Hematopoietic multipotent progenitor cell (in vitro differentiated cells): ENCODE measurements at regions not wholly inside any gene's neighbourhood (a gene's known extent, or its start where the extent isn't known, plus 50 kb on each side); places are given as distances from the start of the nearest gene placed in this dataset.
"Not testable (repeated sequence)": the region's sequence is repeated elsewhere in the genome, so short reads cannot be mapped to it uniquely, and the experiment has no call there.

Experiments
- DNase-seq, 3 donors: peaks; one replicate each; pipeline ENCODE4 v3.0.0-alpha.2; 2011 to 2015; ENCODE audit warnings: low read depth in 2 of 3, low spot score in 2 of 3

- DNase-seq, result no peak
Observed at GRCh38 chr5:96112703-96113102, 151.1 kb upstream of the ELL2 start.

DNA sequence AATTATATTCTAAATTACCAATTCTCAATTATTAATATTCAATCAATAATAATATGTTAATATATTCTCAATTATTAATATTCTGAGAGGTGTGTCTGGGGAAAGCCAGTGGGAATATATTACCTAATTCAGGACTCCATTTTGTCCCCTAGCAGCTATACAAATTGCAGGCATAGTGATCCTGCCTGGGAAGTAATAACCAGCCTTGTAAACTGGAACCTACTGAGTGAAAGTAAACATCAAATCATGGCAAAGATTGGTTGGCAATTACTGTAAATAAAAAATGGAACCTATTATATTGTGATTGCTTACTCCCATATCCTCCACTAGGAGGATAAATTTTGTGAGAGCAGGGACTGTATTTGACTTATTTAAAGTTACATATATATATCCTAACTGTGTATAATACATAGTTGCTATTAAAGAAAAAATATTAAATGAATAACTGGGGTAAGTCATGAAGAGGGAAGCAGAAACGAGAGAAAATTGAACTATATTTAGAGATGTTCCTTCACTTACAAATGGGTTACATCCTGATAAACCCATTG lies 150.5 kb upstream of the ELL2 start:
- DNase-seq, result no peak

DNA sequence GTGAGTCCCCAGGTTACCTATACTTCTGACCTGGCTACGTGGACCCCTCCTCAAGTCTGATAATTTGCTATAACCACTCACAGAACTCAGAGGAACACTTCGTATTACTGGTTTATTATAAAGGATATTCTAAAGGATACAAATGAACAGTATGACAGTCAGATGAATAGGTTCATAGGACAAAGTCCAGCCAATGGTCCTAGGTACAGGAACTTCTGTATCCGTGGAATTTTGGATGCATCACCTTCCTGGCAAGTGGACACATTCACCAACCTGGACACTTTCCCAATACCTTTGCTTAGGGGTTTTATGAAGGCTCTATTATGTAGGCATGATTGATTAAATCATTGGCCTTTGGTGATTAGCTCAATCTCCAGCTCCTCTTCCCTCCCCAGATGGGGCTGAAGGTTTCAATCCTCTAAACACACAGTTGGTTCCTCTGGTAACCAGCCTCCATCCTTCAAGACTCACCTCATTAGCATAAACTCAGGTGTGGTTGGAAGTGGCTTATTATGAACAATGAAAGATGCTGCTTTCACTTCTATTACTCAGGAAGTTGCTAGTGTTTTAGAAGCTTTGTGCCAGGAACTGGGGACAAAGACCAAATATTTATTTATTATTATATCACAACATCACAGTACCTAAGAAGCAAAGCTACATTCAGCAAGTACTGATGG lies 149.6 kb upstream of the ELL2 start:
- no peak for DNase-seq

DNA sequence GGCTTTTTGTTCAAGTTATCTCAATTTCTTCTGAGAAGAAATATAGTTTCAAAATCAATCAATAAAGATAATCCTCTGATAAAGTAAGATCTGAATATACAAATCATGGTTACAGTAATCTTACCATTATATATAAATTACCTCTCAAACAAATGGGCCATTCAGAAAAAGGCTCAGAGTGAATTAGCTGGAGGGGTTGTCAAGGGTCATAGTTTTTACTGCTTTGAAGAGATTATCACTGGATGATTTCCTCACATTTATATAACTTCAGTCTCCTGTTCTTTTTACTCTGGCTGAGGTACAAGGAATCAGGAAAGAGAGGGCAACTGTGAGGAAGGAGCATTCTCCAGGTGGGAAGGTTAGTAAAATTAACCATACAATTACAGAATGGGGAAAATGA lies 148.6 kb upstream of the ELL2 start:
- no peak for DNase-seq

DNA sequence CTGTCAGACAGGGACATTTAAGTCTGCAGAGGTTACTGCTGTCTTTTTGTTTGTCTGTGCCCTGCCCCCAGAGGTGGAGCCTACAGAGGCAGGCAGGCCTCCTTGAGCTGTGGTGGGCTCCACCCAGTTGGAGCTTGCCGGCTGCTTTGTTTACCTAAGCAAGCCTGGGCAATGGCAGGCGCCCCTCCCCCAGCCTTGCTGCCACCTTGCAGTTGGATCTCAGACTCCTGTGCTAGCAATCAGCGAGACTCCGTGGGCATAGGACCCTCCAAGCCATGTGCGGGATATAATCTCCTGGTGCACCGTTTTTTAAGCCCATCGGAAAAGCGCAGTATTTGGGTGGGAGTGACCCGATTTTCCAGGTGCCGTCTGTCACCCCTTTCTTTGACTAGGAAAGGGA lies 147.0 kb upstream of the ELL2 start:
- DNase-seq, result not testable (repeated sequence)

GRCh38 chr5:96103829-96104228 lies 142.2 kb upstream of the ELL2 start:
- DNase-seq, result not testable (repeated sequence)

DNA sequence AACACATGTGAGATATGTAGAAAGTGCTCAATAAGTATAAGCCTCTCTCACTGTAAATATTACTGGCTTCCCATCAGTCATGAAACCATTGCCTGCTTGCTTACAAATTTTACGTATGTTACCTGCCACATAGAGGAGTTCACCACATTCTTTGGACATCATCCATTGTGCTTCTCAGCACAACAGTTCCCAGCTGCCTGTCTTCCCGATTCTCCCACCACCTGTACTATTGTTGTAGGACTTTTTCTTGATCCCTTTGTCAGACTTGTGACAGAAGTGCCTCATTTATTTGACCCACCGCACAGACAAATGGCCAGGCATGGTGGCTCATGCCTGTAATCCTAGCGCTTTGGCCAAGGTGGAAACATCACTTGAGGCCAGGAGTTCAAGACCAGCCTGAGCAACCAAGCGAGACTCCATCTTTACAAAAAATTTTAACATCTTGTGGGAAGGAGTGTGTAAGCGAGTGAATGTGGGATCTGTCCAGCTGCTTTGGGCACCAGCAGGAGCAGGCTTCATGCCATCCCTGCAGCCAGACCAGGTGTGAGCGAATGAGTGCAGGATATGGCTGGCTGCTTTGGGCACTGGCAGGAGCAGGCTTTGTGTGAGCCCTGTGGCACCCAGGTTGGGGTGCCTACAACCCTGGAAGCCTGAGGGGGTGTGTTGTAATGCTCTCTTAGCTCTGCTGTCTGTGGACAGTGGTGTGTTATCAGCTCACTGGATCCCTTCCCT lies 139.9 kb upstream of the ELL2 start:
- no peak for DNase-seq

- DNase-seq, result not testable (repeated sequence)
Observed at GRCh38 chr5:96097488-96097887, 135.8 kb upstream of the ELL2 start.

DNA sequence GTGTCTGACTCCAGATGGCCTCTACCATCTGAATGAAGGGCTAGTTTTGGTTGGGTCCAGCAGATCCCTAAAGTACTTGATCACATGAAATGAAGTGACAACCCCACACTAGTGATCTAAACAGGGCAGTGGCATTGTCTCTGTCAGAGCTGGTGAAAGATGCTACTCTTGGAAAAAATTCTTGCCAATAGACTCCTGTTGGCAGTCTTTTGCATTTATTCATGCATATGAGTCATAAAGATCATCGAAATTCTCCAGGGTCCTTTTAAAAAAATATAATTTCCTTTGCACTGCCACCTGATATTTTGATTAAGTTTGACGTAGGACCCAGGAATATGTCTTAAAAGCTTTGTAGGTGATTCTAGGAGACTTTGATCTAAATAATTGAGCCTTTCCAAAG lies 135.1 kb upstream of the ELL2 start:
- DNase-seq, result no peak

GRCh38 chr5:96094904-96095303 lies 133.3 kb upstream of the ELL2 start:
- no peak for DNase-seq

GRCh38 chr5:96093890-96094381 lies 132.3 kb upstream of the ELL2 start:
- no peak for DNase-seq

DNA sequence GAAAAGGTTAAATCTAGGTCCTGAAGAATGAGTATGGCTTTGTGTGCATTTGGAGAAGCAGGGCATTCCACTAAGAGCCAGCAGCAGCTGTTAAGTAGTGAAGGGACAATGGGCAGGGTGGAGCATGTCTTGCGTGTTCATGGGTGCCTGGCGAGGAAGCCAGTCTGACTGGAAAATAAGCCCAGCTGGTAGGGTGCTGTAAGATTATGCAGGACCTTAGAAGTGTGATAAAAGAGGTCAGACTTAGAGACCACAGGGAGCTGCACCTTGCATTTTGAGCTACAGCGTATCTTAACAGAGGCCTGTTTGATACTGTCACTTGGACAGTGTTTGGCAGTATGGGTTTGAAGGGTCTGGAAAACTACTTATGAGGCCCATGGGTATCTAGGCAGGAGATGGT lies 131.7 kb upstream of the ELL2 start:
- DNase-seq, result no peak

- DNase-seq, result no peak
Observed at GRCh38 chr5:96091874-96092273, 130.2 kb upstream of the ELL2 start.

DNA sequence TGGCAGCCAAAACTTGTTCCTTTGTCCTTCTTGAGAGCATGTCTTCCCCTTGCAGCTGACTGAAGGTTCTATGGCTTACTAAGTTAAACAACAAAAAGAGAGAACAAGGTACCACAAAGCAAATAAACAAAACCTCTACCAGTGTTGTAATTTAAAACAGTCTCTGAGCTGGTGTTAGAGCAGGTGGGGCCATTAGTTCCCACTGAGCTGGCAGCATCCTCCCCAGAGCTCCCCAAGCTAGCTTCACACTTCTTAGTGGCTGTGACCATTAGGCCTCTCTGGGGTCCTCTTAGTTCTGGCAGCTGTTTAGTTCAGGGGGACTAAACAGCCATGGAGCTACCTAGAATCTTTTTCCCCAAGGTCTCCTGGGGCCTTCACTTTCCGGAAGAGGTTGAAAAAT lies 128.6 kb upstream of the ELL2 start:
- DNase-seq, result no peak

DNA sequence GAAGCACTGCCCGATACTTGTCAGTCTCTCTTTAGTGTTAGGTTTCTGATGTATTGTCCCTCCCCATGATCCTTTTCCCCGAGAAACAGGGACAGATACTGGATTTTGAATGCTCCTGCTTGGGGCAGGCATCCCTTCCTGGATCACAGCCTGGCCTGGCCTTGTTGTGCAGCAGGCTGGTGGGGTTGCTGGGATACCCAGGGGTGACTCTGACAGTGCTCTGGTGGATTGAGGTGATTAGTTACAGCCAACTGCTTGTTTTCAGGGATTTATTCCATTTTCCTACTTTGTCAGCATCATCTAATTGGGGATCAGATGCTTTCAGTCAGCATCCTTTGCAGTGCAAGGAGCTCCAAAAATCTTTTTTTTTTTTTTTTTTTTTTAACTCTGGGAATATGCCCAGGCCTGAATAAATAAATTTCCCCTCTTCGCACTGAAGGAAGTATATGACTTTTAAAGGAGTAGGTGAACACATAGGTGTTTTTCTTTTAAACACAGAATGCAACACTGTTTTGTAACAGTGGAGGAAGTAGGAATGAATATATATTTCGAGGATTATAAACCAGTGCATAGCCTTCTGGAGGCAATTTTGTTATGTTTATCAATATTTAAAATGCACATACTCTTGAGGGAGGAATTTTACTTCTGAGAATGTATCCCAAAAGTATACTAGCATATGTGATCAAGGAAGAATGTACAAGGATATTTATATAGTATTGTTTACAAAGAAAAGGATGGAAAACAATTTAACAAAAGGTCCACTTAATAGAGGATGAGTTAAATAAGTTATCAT lies 127.3 kb upstream of the ELL2 start:
- DNase-seq, result no peak

- DNase-seq, result no peak
Observed at GRCh38 chr5:96087939-96088338, 126.3 kb upstream of the ELL2 start.

DNA sequence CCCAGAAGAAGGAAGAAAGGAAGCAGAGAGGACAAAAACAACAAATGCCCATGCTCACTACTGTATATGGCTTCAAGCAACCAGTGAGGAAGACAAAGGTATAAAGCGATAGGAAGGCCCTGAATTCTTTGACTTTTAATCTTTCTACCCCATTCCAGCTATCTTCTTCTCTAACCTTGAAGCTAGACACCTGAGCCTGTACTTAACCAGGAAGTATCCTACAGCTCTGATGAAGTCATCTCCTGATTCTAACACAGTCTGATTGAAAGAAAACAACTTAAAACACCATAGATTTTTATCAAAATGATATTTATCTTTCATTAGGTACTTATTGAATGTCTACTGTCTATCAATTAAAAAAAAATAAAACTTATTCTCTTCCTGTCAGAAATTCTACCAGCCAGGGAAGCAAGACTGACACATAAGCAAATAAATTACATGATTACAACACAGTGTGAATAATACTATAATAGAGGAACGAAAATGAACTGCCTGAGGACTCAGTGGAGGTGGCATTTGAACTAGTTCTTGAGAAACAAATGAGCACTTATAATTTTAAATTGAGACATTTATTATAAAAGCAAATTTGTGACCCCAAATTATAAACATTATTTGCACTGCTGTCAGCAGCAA lies 123.3 kb upstream of the ELL2 start:
- no peak for DNase-seq

GRCh38 chr5:96083361-96083881 lies 121.8 kb upstream of the ELL2 start:
- peak in 2 of 3 donors; percentile 77 to 96 for DNase-seq

DNA sequence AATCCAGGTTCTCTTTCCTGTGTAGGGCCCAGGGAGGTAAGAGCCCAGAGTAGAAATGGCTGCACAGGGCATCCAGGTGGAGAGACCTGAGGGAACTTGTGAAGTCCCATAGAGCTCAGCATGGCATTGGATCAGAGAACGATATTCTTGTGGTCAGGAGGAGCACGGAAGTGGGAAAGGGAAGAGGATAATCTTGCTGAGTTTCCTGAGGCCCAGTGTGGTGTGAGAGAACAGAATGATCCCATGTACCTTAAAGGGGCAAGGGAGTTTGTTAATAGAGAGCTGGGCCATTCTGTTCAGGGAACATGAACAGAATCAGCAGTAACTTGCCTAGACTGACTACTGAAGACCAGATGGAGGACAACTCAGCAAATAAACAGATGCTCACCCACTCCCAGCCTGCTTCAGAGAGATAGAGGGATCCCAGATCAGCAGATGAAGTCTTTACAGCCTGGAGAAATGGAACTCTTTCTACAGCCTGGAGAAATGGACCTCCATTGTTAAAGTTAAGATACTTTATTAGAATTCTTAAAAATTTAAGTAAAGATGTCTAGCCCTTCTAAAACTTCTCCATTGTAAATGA lies 119.7 kb upstream of the ELL2 start:
- no peak for DNase-seq

DNA sequence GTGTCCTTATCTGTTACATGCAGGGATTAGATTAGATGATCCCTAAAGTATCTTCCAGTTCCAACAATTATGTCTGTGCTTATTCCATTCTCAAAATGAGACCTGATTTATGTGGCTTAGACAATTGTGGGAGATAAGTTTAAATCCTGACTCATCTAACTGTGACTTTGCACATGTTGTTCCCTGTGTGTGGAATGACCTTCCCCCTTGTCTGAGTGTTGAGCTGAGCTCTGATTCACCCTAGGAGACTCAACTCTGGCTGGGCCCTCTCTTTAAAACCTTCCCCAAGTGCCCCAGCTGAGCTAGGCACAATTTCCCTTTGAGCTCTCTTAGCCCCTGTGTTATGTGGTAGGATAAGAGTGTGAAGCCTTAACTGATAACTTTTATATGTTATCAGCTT lies 118.9 kb upstream of the ELL2 start:
- DNase-seq, result no peak
